AG09319 (cell line): ENCODE measurements at regions not wholly inside any gene's neighbourhood (a gene's known extent, or its start where the extent isn't known, plus 50 kb on each side); places are given as distances from the start of the nearest gene placed in this dataset.

Experiments
- DNase-seq: peaks from one replicate; pipeline ENCODE4 v3.0.0-alpha.2; 2010; ENCODE audit warnings: low read depth; ENCODE audit errors: extremely low read depth
- TF ChIP-seq, protein P1 (sequence below): IDR thresholded peaks from 2 replicates; pipeline ENCODE4 v1.5.1; 2011; ENCODE audit warnings: low read depth, mild to moderate bottlenecking, inconsistent platforms, low read length, moderate library complexity

DNA sequence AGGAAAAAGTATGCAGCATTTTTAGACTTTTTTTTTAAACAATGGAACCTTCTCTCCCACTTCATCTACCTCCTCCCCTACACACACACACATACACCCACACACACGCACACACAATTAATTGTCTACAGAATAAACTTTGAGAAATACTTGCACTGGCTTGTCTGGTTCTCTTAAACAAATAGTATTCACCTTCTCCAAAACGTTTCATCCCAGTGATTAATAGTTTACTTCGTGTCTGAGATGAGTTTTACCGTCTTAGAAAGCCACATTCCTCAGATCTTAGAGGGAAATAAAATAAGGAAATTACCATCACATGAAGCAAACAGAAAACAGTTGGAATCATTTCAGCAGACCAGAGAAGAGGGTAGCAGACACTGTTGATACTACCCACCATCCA is 570.6 kb upstream of the CLINT1 start:
- DNase-seq, result no peak
- TF ChIP-seq, protein P1, sequence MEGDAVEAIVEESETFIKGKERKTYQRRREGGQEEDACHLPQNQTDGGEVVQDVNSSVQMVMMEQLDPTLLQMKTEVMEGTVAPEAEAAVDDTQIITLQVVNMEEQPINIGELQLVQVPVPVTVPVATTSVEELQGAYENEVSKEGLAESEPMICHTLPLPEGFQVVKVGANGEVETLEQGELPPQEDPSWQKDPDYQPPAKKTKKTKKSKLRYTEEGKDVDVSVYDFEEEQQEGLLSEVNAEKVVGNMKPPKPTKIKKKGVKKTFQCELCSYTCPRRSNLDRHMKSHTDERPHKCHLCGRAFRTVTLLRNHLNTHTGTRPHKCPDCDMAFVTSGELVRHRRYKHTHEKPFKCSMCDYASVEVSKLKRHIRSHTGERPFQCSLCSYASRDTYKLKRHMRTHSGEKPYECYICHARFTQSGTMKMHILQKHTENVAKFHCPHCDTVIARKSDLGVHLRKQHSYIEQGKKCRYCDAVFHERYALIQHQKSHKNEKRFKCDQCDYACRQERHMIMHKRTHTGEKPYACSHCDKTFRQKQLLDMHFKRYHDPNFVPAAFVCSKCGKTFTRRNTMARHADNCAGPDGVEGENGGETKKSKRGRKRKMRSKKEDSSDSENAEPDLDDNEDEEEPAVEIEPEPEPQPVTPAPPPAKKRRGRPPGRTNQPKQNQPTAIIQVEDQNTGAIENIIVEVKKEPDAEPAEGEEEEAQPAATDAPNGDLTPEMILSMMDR, result no peak

DNA sequence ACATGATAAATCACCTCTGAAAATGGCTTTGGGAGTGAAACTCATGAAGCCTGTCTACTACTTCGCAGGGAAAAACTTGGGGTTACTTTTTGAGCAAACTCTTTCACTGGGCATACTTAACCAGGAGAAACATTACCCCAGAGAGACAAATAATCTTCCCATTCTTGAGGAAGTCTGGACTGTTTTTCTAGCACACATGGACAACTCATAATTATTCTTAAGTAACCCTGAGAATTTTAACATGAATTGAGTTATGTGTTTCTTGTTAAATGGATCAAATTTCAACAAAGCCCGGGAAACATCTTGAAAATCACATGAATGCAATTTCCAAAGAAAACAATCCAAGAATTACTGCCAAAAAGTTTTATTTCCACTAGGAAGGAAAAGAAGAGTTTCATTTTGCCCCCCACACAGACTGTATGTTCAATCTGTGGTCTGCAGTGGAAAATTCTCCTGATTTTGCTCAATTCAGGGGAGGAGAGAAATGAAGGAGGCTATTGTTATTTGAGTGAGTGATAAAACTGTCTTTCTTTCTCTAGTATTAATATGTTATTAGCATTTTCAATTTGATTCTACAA is 564.8 kb upstream of the CLINT1 start:
- TF ChIP-seq, protein P1, result no peak
- DNase-seq, result peak; percentile 58

DNA sequence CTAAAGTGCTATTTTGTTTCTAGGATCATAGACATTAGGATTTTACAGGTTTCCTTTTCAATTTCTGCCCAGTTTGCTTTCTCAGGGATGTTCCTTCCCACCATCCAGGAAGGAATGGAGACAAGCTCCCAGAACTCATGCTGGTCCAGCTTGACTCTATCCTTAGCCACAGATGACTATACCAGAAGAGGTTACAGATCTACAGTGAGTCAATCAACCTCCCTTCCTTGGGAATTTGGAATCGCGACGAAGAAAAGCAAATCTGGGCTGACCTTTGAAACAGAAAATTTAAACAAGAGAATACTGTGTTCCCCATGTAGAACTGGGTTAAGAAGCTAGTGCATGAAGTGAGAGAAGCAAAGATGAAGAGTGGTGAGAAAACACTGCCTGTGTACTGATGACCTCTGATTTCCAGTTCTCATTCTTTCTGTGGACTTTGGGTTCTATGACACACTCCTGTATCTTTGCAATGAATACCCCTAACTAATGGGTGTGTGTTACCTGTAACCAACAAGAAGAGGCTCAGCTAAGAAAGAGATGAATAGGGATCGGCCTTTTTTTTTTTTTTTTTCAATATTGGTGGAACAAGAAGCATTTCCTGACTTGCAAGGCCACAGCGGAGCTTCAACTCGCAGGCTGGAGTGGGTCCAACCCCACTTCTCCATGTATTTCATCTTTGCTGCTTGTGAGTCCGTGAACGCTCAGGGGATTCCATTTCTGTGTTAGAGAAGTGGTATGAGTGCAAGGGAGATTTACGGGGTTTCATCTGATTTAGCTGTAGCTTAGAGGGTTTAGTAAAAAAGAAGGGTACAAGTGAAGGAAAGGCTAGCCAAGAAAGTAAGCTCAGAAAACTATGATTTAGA is 563.9 kb upstream of the CLINT1 start:
- TF ChIP-seq, protein P1, result no peak
- DNase-seq, result no peak

DNA sequence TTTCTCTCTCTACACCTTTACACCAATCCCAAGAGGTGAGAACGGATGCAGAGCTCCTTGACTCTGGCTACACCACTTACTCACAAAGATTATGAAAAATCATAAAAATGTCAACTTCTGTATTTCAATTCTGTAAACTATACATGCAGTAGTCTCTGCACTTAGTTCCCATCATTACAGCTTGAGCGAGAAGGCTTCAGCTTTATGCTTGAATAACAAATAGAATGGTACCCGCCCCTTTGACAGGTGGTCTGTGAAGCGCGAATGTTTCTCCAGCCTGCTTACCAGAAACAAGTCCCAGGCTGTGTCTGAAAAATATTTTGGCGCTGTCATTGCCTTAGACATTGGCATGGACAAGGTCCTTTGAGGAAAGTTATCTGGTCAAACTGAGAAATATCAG is 562.4 kb upstream of the CLINT1 start:
- DNase-seq, result no peak
- TF ChIP-seq, protein P1, result no peak

DNA sequence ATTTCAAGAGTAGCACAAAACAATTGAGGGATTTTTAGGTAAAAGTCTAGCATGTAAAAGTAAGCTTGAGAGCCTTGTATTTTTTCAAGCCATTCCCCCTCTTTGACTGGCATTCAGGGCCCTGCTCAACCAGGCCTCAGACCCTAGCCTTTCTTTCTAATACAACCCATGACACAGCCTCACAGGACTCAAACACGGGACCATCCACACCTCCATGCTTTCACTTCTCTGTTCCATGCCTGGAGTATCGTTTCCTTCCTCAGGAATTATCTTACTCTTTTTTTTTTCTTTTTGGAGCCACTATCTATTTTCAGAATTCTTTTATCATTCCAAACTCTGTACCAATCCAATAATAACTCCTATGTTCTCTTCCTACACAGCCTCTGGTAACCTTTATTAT is 560.2 kb upstream of the CLINT1 start:
- TF ChIP-seq, protein P1, result no peak
- no peak for DNase-seq

DNA sequence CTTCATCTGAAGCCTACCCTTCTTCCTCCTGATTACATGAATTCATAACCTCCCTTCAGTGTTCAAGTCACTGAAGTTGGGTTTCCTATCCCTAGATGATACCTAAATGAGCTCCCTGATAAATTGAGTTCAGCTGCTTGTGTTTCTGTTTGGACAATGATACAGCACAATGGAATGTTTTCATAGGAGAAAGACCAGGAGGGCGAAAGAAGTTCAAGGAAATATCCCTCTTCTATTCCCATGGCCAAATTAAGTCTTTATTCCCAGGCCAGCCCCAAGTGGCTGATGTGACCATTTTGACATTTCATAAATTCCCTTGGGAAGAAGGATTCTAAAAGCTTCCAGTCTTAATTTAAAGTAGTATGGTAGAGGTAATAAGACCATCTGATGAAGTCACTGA is 555.8 kb upstream of the CLINT1 start:
- TF ChIP-seq, protein P1, result no peak
- peak; percentile 71 for DNase-seq

DNA sequence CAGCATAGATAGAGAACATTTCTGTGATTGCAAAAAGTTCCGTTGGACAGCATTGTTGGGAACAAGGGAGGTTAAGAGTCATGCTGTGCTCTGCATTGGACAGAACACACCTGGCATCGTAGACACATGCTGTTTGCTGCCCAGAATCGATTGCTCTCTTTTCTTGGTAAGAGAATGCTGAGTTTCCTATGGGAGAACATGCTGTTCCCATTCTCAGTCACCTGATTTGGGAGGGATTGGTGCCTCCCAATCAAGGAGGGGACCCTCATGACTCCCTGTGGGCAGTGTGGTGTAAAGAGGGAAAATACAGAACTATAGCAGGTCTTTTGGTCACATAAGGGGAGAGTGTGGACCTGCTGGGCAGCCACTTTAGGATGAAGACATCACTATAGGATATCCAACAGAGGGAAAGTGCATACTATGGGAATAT is 555.4 kb upstream of the CLINT1 start:
- TF ChIP-seq, protein P1, result no peak
- no peak for DNase-seq
